ENCODE measurements at regions not wholly inside any gene's neighbourhood (a gene's known extent, or its start where the extent isn't known, plus 50 kb on each side); places are given as distances from the start of the nearest gene placed in this dataset.
"Not testable (repeated sequence)": the region's sequence is repeated elsewhere in the genome, so short reads cannot be mapped to it uniquely, and the experiment has no call there.

DNA sequence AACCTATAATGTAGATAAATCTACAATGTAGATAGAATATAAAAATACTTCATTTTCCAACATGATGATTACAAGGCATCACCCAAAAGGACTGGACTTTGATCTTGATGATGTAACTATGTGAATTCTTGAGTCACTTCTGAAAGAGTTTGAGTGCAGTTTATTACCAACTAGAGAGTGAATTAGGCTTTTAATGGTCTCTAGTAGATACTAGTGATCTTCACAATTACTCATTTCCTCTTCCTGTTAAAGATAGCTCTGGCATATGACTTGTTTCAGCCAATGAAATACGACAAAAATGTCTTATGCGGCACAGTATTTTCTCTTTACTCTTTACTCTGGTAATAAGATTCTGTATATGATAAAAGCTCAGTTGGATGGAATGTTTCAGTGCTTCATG, 1588.1 kb upstream of the B3GALT2 start (continued):
- TF ChIP-seq KDM1A (IDR thresholded peaks at IDR 0.05; ENCODE audit: low read depth) (no peak), ESRRA (IDR thresholded peaks at IDR 0.05; ENCODE audit: borderline replicate concordance, low read length) (no peak)

DNA sequence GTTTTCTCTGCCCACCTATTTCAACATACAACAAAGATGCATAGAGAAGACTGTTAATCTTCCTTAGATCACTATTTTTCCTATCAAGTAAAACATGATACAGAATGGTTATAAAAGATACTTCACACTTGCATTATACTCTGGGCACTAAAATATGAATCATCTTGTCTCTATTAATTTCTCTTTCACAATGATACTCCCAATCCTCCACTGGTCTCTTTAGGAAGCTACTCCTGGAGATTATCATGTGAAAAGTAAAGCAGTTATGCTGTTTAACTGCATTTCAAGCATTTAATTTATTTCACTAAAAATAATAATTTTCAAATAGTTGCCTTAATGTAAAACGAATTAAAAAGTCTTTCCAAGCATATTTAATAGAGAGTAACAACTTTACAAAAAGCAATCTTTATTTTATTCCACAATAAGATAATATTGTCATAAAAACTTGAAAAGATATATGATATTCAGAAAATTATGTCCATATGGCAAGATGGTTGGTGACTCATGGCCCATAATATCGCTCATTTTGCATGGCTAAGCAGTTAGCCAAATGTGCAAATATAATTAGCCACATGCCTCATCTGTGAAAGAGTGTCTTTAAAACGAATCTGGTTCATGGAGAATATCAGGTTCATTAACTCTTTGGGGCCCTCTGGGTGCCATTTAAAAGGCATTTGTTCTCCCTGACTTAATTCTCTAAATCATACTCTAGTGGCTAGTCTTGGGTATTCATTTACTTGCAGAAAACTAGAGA, 1569.0 kb upstream of the B3GALT2 start:
- H3K4me3 ChIP-seq, result no peak overlapping the region
- no peak overlapping the region for H3K4me2 ChIP-seq
- CTCF ChIA-PET, result no interaction called here
- POLR2A ChIA-PET, result no interaction called here
- no peak for TF ChIP-seq SMC3 (IDR thresholded peaks at IDR 0.05)
- no peak for TF ChIP-seq CBX8 (IDR thresholded peaks at IDR 0.05)
- TF ChIP-seq TFCP2L1 (CRISPR knock-in tag; IDR thresholded peaks at IDR 0.05), result no peak
- no peak for TF ChIP-seq ESRRA (IDR thresholded peaks at IDR 0.05; ENCODE audit: borderline replicate concordance, low read length)
- TF ChIP-seq FOSB (CRISPR knock-in tag; IDR thresholded peaks at IDR 0.05), result no peak
- TF ChIP-seq NPAS2 (CRISPR knock-in tag; IDR thresholded peaks at IDR 0.05; ENCODE audit: borderline replicate concordance), result no peak
- no peak for TF ChIP-seq EP300 (IDR thresholded peaks at IDR 0.05)
- no peak for TF ChIP-seq HOXA7 (CRISPR knock-in tag; IDR thresholded peaks at IDR 0.05)
- TF ChIP-seq ZFP36 (IDR thresholded peaks at IDR 0.05; ENCODE audit: borderline replicate concordance, partially characterized antibody), result no peak
- TF ChIP-seq CHD2 (IDR thresholded peaks at IDR 0.05; ENCODE audit: low read length, partially characterized antibody), result no peak
- no peak for TF ChIP-seq RNF2 (IDR thresholded peaks at IDR 0.05; ENCODE audit: borderline replicate concordance, low read depth)
- TF ChIP-seq ZC3H11A (IDR thresholded peaks at IDR 0.05), result no peak
- no peak for TF ChIP-seq HOXB13 (CRISPR knock-in tag; IDR thresholded peaks at IDR 0.05; ENCODE audit: low read depth)
- FAIRE-seq, result no peak
- no peak overlapping the region for H3K27ac ChIP-seq
- no peak for DNase-seq (ENCODE audit: low read depth in 1 of 2, low spot score in 1 of 2)
- ATAC-seq, result no peak
- WGBS (ENCODE audit: missing lambda C conversion rate), result 8% methylated on average over 3 of the region's 3 CpGs
- H3K9me3 ChIP-seq, result no peaks in the 10 kb centered on the region; the same call in 2 of the 3 replicates
- H3K4me1 ChIP-seq, result no peaks in the 10 kb centered on the region

DNA sequence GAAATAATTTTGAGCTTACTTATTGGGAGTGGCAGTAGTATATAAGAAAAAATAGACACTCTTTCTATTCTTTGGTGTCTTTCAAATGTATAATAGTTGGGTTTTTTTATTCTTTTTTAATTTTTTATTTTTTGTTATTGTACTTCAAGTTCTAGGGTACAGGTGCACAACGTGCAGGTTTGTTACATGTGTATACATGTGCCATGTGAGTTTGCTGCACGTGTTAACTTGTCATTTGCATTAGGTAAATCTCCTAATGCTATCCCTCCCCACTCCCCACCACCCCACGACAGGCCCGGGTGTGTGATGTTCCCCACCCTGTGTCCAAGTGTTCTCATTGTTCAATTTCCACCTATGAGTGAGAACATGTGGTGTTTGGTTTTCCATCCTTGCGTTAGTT, 1552.4 kb upstream of the B3GALT2 start:
- H3K9me3 ChIP-seq; H3K4me1 ChIP-seq; POLR2A ChIA-PET; ATAC-seq; H3K4me3 ChIP-seq; FAIRE-seq; DNase-seq (ENCODE audit: low read depth in 1 of 2, low spot score in 1 of 2); H3K27ac ChIP-seq; H3K4me2 ChIP-seq; CTCF ChIA-PET: not testable (repeated sequence)
- WGBS (ENCODE audit: missing lambda C conversion rate), result 37% methylated on average over 5 of the region's 5 CpGs

DNA sequence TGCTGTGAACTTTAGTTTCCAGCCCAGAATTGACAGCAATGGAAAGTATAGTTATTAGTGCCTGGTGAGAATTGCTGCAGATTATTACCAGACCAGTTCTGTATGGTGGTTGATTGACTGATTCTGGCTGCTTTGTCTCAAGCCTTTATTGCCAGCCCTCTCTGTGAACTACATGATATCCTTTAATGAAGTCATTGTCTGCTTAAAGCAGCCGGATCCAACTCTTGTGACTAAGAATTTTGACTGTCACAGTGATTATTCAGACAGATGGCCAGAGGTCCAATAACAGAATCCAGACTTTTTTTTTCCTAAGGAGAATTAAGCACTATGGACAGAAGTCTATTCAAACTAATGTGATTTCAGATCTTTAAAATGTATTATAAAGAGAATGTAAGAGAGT, 1548.6 kb upstream of the B3GALT2 start:
- ChIA-PET CTCF (no interaction called here), POLR2A (no interaction called here)
- Histone ChIP-seq H3K4me2 (no peak overlapping the region), H3K27ac (no peak overlapping the region), H3K4me1 (no peaks in the 10 kb centered on the region), H3K9me3 (no peaks in the 10 kb centered on the region), H3K4me3 (no peak overlapping the region)
- FAIRE-seq, result no peak
- DNase-seq (ENCODE audit: low read depth in 1 of 2, low spot score in 1 of 2), result no peak
- TF ChIP-seq HOXB13 (CRISPR knock-in tag; IDR thresholded peaks at IDR 0.05; ENCODE audit: low read depth) (no peak), RAD21 (conservative IDR thresholded peaks at IDR 0.05 in 1 of 2, IDR thresholded peaks at IDR 0.05 in 1 of 2) (no peak), MAFK (IDR thresholded peaks at IDR 0.05; ENCODE audit: partially characterized antibody) (no peak), SREBF2 (IDR thresholded peaks at IDR 0.05) (no peak), FOXS1 (CRISPR knock-in tag; IDR thresholded peaks at IDR 0.05) (no peak), CBX2 (IDR thresholded peaks at IDR 0.05; ENCODE audit: borderline replicate concordance, low read depth) (no peak), HDAC2 (IDR thresholded peaks at IDR 0.05) (no peak), JUN (IDR thresholded peaks at IDR 0.05) (no peak), POLR2A (IDR thresholded peaks at IDR 0.05; ENCODE audit: low read length) (no peak), KDM1A (IDR thresholded peaks at IDR 0.05; ENCODE audit: low read depth) (no peak), HOXA7 (CRISPR knock-in tag; IDR thresholded peaks at IDR 0.05) (no peak), SMC3 (IDR thresholded peaks at IDR 0.05) (no peak), KDM5A (IDR thresholded peaks at IDR 0.05) (no peak), HEYL (CRISPR knock-in tag; IDR thresholded peaks at IDR 0.05) (no peak), EHF (CRISPR knock-in tag; IDR thresholded peaks at IDR 0.05) (no peak)
- TF ChIP-seq, protein P1, sequence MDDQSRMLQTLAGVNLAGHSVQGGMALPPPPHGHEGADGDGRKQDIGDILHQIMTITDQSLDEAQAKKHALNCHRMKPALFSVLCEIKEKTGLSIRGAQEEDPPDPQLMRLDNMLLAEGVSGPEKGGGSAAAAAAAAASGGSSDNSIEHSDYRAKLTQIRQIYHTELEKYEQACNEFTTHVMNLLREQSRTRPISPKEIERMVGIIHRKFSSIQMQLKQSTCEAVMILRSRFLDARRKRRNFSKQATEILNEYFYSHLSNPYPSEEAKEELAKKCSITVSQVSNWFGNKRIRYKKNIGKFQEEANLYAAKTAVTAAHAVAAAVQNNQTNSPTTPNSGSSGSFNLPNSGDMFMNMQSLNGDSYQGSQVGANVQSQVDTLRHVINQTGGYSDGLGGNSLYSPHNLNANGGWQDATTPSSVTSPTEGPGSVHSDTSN (IDR thresholded peaks at IDR 0.05), result no peak
- ATAC-seq, result no peak
- 24% methylated on average over 1 of the region's 1 CpG for WGBS (ENCODE audit: missing lambda C conversion rate)

All from A549 (cell line).